Nephron (organoid): ENCODE measurements at regions not wholly inside any gene's neighbourhood (a gene's known extent, or its start where the extent isn't known, plus 50 kb on each side); places are given as distances from the start of the nearest gene placed in this dataset.

Source experiments
- H3K27ac Mint-ChIP-seq, 3 experiments: 2 replicates each; pipeline ENCODE4 v1.8.0; 2020; ENCODE audit warnings: mixed read lengths in 3 of 3, mild to moderate bottlenecking in 2 of 3, moderate library complexity in 1 of 3
- H3K27me3 Mint-ChIP-seq: 2 replicates; pipeline ENCODE4 v1.8.0; 2021; ENCODE audit warnings: low read depth, mild to moderate bottlenecking, moderate library complexity, mixed read lengths
- H3K36me3 Mint-ChIP-seq: 2 replicates; pipeline ENCODE4 v1.8.0; 2020; ENCODE audit warnings: low read depth, mixed read lengths
- H3K4me1 Mint-ChIP-seq: 2 replicates; pipeline ENCODE4 v1.8.0; 2020; ENCODE audit warnings: mixed read lengths
- H3K4me3 Mint-ChIP-seq, 3 experiments: 2 replicates each; pipeline ENCODE4 v1.8.0; 2020; ENCODE audit warnings: mild to moderate bottlenecking in 3 of 3, mixed read lengths in 3 of 3, moderate library complexity in 2 of 3
- H3K9me3 Mint-ChIP-seq: 2 replicates; pipeline ENCODE4 v1.8.0; 2020; ENCODE audit warnings: mixed read lengths
- TF ChIP-seq, protein P1 (sequence below), 3 experiments: fragments of 200-600 bp; sonication (generic); IDR thresholded peaks; one replicate each; pipeline ENCODE4 v1.5.0; 2021; ENCODE audit warnings: antibody characterized with exemption in 3 of 3; ENCODE audit not compliant: unreplicated experiment in 3 of 3

- Mint-ChIP-seq H3K27me3 (peaks cover 74% of the 10 kb centered on the region), H3K9me3 (no peaks in the 10 kb centered on the region), H3K36me3 (no peaks in the 10 kb centered on the region), H3K27ac (no peak overlapping the region), H3K4me1 (no peaks in the 10 kb centered on the region), H3K4me3 (no peak overlapping the region)
- TF ChIP-seq, protein P1, sequence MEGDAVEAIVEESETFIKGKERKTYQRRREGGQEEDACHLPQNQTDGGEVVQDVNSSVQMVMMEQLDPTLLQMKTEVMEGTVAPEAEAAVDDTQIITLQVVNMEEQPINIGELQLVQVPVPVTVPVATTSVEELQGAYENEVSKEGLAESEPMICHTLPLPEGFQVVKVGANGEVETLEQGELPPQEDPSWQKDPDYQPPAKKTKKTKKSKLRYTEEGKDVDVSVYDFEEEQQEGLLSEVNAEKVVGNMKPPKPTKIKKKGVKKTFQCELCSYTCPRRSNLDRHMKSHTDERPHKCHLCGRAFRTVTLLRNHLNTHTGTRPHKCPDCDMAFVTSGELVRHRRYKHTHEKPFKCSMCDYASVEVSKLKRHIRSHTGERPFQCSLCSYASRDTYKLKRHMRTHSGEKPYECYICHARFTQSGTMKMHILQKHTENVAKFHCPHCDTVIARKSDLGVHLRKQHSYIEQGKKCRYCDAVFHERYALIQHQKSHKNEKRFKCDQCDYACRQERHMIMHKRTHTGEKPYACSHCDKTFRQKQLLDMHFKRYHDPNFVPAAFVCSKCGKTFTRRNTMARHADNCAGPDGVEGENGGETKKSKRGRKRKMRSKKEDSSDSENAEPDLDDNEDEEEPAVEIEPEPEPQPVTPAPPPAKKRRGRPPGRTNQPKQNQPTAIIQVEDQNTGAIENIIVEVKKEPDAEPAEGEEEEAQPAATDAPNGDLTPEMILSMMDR (IDR thresholded peaks at IDR 0.05; ENCODE audit: unreplicated experiment in 3 of 3), result no peak
Observed at GRCh38 chr5:2517451-2517850, 234.0 kb downstream of the IRX2 start.

DNA sequence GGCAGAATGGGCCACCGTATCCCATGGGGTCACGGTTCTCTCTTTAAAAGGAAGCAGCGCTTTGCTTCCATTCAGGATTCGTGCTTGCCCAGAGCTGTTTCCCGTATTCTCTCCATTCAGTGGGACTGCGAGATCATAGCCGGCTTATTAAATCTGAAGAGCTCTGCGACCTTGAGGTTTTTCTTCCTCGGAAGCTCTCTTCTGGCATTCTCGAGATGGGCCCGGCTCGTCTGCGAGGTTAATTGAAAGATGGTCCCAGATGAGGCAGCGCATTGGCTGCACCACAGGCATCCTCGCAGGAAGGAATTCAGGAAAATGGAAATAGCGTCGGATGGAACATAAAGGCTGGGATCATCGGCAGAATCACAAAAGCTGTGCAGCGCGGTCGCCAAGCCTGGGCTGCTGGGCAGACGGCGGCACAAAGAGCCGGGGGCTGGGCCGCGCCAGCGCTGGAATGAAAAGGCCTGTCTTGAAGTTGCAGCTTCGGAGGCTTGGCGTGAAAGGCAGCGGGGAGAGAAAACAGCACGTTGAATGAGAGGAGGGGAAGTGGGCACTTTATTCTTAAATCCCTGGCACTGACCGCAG is 236.2 kb downstream of the IRX2 start:
- Mint-ChIP-seq H3K27ac (no peak overlapping the region), H3K4me1 (no peaks in the 10 kb centered on the region), H3K27me3 (peaks cover 75% of the 10 kb centered on the region), H3K36me3 (no peaks in the 10 kb centered on the region), H3K9me3 (peaks cover 2% of the 10 kb centered on the region), H3K4me3 (no peak overlapping the region)
- TF ChIP-seq, protein P1 (IDR thresholded peaks at IDR 0.05; ENCODE audit: unreplicated experiment in 3 of 3), result no peak

- Mint-ChIP-seq H3K4me1 (no peaks in the 10 kb centered on the region), H3K9me3 (peaks cover 4% of the 10 kb centered on the region), H3K36me3 (no peaks in the 10 kb centered on the region), H3K4me3 (no peak overlapping the region), H3K27ac (no peak overlapping the region), H3K27me3 (peaks cover 76% of the 10 kb centered on the region)
- TF ChIP-seq, protein P1 (IDR thresholded peaks at IDR 0.05; ENCODE audit: unreplicated experiment in 3 of 3), result no peak
Observed at GRCh38 chr5:2514484-2514883, 237.0 kb downstream of the IRX2 start.

DNA sequence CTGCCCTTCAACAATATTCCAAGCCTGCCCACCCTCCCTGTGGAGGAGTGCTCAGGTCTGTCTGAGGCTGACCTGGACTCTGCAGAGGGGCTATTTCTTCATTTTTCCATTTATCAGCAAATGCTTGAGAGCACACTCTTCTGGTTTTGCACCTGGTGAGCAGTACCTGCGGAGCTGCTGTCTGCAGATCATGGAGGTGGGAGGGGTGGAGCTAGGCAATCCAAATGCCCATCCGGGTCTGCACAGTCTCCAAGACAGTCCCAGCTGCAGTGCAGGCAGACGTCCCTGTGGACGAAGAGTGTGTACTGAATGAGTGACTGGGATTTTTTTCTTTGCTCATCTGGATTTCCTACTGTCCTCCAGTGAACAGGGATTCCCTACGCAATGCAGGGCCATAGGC is 239.8 kb downstream of the IRX2 start:
- H3K27me3 Mint-ChIP-seq, result peaks cover 71% of the 10 kb centered on the region
- no peak overlapping the region for H3K4me3 Mint-ChIP-seq
- no peaks in the 10 kb centered on the region for H3K36me3 Mint-ChIP-seq
- H3K27ac Mint-ChIP-seq, result no peak overlapping the region
- peaks cover 4% of the 10 kb centered on the region for H3K9me3 Mint-ChIP-seq
- TF ChIP-seq, protein P1 (IDR thresholded peaks at IDR 0.05; ENCODE audit: unreplicated experiment in 3 of 3), result no peak
- no peaks in the 10 kb centered on the region for H3K4me1 Mint-ChIP-seq

- Mint-ChIP-seq H3K36me3 (no peaks in the 10 kb centered on the region), H3K4me1 (no peaks in the 10 kb centered on the region), H3K27me3 (peaks cover 70% of the 10 kb centered on the region), H3K9me3 (peaks cover 4% of the 10 kb centered on the region), H3K4me3 (no peak overlapping the region), H3K27ac (no peak overlapping the region)
- TF ChIP-seq, protein P1 (IDR thresholded peaks at IDR 0.05; ENCODE audit: unreplicated experiment in 3 of 3), result no peak
Observed at GRCh38 chr5:2511126-2511525, 240.4 kb downstream of the IRX2 start.

- H3K36me3 Mint-ChIP-seq, result no peaks in the 10 kb centered on the region
- H3K4me3 Mint-ChIP-seq, result no peak overlapping the region
- H3K27ac Mint-ChIP-seq, result no peak overlapping the region
- H3K9me3 Mint-ChIP-seq, result peaks cover 6% of the 10 kb centered on the region
- H3K4me1 Mint-ChIP-seq, result no peaks in the 10 kb centered on the region
- TF ChIP-seq, protein P1 (IDR thresholded peaks at IDR 0.05; ENCODE audit: unreplicated experiment in 3 of 3), result no peak
- peaks cover 59% of the 10 kb centered on the region for H3K27me3 Mint-ChIP-seq
Observed at GRCh38 chr5:2509527-2509926, 241.9 kb downstream of the IRX2 start.
